HG03460 (cell line): ENCODE measurements at regions not wholly inside any gene's neighbourhood (a gene's known extent, or its start where the extent isn't known, plus 50 kb on each side); places are given as distances from the start of the nearest gene placed in this dataset.

Experiments
- ATAC-seq: cut with Tn5 transposase; IDR thresholded peaks from one replicate; pipeline ENCODE4 v1.9.1; 2021; ENCODE audit not compliant: unreplicated experiment

DNA sequence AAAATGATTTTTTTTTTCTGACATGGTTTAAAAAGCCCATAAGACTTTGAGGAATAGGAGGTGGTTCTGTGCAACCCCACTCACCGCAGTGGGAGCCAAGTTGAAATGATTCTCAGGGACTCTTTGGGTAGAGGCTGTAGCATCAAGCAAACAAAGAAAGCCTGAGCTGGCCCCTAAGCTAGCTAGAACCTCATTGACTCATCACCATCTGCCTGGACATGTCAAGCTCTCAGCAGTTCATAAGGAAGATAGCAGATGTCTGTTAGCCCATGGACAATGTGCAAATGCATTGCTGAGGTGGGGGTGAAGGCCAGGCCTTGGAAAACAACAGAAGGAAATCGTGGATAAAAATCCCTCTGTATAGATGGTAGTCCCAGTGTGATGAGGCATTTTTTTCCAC, 234.8 kb downstream of the NR2F2 start:
- no peak for ATAC-seq

DNA sequence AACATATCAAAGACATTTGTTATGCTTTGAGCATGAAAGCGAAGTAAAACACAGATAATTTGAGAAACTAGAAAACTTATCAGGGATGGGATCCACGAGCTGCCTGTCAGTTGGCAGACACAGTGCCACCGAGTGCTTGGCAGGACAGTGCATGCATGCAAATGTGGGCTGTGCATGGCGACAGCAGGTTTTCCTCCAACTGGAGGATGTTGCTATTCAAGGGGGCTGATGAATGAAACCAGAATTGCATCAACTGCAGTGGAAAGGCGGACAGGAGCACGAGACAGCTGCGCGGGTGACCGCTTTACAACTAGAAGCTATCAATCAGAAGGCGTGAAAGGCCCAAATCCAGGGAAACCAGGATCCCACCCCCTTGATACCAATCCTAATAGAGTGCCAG, 244.3 kb downstream of the NR2F2 start:
- no peak for ATAC-seq

DNA sequence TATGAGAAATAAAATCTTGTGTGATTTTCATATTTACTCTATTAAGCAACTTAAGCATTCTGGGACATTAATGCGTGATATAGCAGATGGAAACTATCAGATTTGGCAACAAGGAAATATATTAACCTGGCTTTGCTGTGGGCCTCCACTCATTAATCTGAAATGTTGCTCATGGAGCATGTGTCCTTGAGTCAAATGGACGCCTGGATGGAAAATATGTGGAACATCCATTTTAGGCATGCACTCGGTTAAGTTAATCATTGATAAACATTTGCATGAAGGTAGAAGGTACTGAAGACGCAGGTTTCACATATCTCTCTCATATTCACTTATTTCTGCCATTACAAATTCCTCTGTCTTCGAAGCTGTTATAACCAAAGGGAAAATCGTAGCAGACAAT, 246.1 kb downstream of the NR2F2 start:
- ATAC-seq, result no peak

- ATAC-seq, result no peak
Observed at GRCh38 chr15:96578393-96578792, 247.9 kb downstream of the NR2F2 start.

DNA sequence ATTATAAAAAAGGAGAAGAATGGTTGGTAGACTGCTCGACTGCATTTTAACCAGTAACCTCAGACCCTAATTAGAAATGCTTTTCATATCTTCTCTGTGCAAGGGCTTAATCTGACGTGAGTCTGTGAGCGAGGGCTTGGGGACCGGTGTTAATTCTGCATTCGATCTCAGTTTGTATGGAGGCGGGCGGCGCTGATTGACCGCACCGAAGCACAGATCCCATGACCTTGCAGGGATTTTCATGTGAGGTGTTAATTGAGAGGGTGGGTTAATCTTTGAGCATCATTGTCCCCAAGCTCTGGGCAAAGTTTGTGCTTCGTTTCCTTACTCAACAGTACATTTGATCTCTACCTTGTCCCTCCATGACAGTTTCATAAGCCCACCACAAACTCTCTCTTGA, 250.9 kb downstream of the NR2F2 start:
- ATAC-seq, result no peak

GRCh38 chr15:96582473-96582872, 252.0 kb downstream of the NR2F2 start:
- ATAC-seq, result no peak

DNA sequence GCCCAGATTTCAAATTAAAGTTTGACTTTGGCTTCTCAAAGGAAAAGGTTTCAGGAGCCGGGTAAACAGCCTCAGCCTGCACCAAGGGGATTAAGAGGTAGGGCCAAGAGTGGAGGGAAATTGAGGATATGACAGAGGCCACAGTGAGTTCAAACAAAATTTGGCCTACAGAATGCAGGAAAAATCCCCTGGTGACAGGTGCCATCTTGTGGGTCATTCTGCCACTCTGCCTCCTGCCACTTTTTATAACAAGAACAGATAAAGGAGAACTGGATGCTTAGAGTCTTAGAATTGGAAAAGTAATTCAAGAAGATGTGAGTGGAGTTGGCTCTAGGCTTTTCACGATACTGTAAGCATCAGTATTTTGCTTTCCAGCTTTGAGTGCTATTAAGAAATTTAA, 253.2 kb downstream of the NR2F2 start:
- no peak for ATAC-seq

DNA sequence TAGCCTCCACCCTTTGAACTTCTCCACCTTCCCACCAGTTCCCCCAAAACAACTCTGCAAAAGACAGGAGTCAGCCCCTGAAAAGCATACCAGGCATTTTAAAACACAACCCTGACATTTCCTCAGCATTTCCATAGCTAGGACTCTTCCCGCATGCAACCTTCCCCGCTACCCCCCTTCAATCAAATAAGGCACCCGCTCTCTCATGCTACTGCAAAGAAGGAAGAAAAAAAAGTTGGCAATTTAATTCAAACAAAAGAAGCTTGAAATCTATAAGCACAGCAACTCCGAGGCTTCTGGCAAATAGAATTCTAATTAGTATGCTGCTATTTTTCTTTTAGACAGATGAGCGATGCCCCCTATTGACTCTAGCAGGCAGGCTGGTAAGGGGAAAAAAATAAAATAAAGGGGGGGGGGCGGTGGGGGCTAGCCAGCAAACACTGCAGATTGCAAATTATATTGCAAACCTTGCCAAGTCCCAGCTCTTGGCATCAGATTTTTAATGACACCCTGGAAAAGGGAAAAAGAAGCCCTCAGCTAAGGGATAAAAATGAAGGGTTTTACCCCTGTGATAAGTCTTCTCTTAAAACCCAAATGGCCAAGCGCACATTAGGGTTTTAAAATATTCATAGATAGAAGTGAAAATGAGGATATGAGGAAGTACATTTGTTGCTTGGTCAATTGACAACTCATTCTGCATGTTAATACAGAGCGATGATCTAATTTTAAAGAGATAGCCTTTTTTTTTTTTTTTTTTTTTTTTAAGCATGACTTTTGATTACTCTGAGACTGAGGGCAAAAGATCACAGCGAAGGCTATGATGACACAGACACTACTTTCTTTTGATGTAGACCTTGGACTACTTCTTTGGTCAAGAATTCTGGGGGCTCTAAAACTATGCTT, 255.2 kb downstream of the NR2F2 start:
- no peak for ATAC-seq

GRCh38 chr15:96586901-96587300, 256.4 kb downstream of the NR2F2 start:
- ATAC-seq, result no peak

DNA sequence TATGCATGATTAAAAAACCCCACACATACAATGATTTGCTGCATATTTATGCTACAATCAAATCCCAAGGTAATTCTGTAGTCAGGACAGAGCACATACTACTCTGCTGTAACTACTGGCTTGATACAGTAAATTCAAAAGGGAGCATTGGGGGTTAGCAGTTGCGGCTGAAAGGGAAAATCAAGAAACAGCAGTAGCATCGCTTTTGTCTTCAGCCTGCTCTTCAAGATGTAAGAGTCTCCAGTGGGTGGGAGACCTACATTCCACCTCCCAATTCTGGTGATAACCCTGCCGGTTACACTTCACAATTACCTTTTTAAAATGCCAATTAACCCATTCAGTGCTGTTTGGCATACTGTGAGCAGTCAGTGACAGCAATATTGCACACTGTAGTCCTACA, 259.4 kb downstream of the NR2F2 start:
- ATAC-seq, result no peak

- ATAC-seq, result no peak
Observed at GRCh38 chr15:96593735-96594134, 263.2 kb downstream of the NR2F2 start.

- ATAC-seq, result no peak
Observed at GRCh38 chr15:96595951-96596350, 265.5 kb downstream of the NR2F2 start.

DNA sequence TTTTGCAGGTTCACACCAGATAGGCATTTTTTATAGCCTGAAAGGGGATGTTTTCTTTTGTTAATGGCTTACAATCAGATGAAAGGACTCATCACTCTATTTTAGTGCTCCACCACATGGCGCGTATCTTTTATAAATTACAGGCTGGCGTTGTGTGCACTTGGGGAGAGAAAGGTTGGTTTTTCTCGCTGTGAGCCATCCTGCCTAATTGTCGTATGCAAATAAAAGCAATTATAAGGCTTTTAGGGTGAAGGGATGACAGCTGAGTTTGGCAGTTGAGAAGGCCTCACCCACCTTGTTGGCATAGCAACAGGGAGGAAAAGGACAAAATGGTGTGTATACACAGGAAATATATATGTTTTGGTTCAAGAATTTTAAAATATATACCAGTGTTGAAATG, 268.0 kb downstream of the NR2F2 start:
- no peak for ATAC-seq

- ATAC-seq, result no peak
Observed at GRCh38 chr15:96599268-96599667, 268.8 kb downstream of the NR2F2 start.

DNA sequence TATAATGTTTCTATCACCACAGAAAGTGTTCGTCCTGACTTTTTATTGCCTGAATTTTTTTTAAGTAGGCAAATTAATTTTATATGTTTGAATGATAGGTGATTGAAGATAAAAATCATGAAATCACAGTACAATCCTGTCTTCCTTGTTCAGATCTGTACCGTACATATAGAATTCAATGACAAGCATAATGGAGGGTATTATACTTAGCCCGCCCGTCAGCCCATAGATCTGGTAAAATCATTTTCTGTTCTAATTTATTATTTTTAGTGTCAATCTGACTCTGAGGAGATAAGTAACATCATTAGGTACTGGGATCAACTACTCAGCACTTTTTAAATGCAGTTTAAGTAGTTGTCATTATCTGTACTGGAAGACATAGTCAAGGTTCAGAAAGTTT, 269.9 kb downstream of the NR2F2 start:
- no peak for ATAC-seq

GRCh38 chr15:96606617-96607016, 276.1 kb downstream of the NR2F2 start:
- no peak for ATAC-seq

GRCh38 chr15:96610757-96611156, 280.3 kb downstream of the NR2F2 start:
- no peak for ATAC-seq

GRCh38 chr15:96612917-96613316, 282.4 kb downstream of the NR2F2 start:
- ATAC-seq, result no peak

- ATAC-seq, result no peak
Observed at GRCh38 chr15:96619174-96619573, 288.7 kb downstream of the NR2F2 start.

DNA sequence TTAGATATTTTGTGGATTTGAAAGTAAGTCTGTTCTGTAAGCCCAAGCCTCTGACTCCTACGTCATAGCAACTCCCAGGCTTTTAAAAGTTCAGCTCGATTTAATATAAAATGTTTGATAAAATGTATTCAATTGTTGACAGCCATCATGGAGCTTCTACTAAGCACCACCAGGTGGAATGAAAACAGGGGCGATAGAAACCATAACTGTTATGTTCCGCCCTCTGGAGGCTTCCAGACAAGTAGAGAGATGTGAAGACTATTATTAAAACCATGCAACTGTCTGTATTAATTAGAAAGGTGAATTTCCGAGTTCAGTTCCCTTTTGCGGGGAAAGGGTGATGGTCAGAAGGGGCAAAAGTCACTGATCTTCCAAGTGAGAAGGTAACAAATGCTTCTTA, 292.2 kb downstream of the NR2F2 start:
- no peak for ATAC-seq

DNA sequence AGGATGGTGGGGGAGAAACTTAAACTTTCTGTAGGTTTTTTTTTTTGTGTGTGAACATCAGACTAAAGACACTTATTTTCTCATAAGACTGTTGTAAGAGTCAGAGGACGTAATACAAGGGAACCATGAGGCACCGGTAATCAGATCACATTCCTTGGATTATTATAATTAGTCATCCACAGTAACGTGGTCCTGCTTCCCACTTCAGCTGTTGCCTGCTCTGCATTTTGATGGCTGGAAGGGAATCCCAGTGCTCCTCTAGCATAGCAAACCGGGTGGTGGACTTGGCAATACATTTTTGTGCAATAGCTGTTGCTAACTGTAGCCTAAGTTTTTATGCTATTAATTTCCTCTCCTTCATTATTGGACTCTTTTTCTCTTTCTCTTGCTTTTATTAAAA, 294.8 kb downstream of the NR2F2 start:
- no peak for ATAC-seq

DNA sequence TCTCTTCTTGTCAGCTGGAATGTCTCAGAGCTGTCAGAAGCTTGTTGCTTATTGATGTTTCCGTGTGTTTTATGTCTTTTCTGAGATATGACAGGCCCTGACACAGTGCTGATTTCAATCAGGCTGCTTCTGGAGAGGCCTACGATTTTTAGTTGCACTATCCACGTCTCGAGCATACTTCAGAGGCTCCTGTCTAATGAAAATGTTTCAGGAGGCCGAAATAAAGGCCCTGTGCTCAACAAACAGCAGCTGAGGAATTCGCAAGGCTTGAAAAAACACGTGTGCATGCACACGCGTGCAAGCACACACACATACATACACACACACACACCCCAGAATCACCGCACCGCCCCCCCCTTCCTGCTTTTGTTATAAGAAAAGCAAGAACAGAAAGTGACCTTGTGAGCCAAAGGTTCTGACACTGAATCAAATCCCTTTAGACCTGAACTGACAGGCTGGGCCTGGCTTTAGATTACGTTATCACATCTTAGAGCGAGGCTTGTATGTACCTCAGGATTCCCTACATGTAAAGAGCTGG, 296.6 kb downstream of the NR2F2 start:
- no peak for ATAC-seq

DNA sequence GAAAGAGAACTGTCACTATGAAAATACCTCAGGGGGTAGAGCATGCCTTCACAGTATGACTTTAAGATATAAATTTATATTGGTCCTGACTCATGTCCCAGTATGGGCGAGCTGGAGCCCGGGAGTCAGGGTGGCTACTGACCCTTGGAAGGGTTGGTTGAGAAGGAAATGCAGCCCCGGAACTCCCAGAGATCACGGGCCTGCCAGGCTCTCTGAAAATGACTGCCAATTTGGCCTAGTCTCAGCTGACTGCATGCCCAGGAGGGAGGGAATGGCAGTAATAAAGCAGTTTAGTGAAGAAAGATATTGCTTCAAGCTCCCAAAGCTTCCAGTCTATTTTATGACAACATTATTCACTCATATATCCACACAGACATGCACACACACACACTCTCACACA, 299.0 kb downstream of the NR2F2 start:
- no peak for ATAC-seq
